ENCODE measurements at regions not wholly inside any gene's neighbourhood (a gene's known extent, or its start where the extent isn't known, plus 50 kb on each side); places are given as distances from the start of the nearest gene placed in this dataset.

GRCh38 chr4:38189445-38189844 is 229.2 kb downstream of the PTTG2 start:
- DNase-seq (ENCODE audit: low read depth in 1 of 2, low spot score in 1 of 2) = no peak

DNA sequence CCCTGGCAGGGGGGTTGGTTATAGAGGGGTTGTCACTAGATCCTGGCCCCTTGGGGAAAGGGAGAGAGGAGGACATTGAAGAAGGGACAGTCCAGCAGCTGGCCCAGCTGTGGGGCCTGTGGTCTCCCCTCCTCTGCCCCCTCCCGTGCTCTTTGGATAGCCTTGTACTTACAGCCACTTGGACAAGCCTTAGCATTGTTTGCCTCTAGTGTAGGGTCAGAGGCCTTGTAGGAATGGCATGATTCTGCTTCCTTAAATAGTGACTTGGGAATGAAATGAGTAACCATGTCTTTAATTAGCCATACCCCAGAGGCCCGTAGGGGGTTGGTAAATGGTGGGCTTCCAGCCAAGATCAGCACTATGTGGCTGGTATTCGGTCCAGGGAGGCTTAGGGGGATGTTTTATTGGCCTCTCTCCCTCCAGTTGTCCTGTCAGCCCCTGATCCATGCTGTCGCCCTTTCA is 230.6 kb downstream of the PTTG2 start:
- no peak for DNase-seq (ENCODE audit: low read depth in 1 of 2, low spot score in 1 of 2)

- DNase-seq (ENCODE audit: low read depth in 1 of 2, low spot score in 1 of 2) = no peak
Measured at GRCh38 chr4:38192516-38192915, 232.3 kb downstream of the PTTG2 start.

DNA sequence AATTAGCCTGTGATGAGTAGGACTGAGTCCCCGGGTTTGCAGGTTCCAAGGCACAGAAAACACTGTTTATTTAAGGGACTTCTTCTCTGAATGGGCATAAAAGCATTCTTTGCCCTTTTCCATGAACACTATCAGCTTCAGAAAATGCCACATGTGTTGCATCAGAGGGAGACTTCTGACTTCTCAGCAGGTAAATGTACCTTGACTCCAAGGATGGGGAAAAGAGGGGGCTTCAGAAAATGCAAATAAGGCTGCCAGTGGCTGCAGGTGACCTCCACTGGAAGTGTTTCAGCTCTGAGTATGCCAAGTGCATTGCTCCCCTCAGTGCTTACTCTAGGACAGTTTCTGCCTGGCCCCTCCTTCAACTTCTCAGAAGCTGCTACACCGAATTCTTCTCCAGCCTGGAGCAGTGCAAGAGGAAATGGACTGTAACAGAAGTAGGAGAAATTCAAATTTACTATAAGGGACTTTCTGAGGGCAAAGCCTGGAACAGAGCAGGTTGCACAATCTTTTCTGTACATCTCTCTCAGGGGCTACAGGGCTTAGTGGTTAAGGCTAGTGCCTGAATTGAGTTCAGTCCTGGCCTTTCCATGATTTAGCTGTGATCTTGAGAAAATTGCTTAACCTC is 233.2 kb downstream of the PTTG2 start:
- no peak for DNase-seq (ENCODE audit: low read depth in 1 of 2, low spot score in 1 of 2)

DNA sequence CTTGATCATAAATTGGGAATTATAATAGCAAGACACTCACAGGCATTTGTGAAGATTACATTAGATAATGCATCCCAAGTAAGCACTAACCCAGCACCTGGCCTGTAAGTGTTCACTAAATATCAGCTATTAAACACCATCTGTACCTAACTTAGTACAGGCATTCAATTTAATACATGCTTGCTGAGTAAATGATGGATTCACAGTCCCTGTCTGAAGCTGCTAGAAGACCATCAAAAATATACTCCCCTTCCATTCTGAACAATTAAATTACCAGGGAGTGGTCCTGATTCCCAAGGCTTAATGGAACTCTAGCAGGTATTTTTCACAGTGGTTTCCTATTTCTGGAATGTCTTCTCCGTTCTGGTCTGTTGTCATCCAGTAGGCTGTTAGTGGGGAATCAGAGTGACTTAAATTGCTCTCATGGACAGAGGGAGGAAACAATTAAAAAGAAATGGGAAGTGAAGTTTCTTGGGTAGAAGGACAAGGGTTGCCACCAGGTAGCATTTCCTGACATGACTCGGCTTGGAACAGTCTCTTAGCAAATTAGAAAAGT is 233.9 kb downstream of the PTTG2 start:
- DNase-seq (ENCODE audit: low read depth in 1 of 2, low spot score in 1 of 2) = no peak

GRCh38 chr4:38195486-38195885 is 235.3 kb downstream of the PTTG2 start:
- DNase-seq (ENCODE audit: low read depth in 1 of 2, low spot score in 1 of 2) = no peak

GRCh38 chr4:38195911-38196310 is 235.7 kb downstream of the PTTG2 start:
- no peak for DNase-seq (ENCODE audit: low read depth in 1 of 2, low spot score in 1 of 2)

- DNase-seq (ENCODE audit: low read depth in 1 of 2, low spot score in 1 of 2) = no peak
Measured at GRCh38 chr4:38202242-38202641, 242.0 kb downstream of the PTTG2 start.

GRCh38 chr4:38203609-38204008 is 243.4 kb downstream of the PTTG2 start:
- no peak for DNase-seq (ENCODE audit: low read depth in 1 of 2, low spot score in 1 of 2)

DNA sequence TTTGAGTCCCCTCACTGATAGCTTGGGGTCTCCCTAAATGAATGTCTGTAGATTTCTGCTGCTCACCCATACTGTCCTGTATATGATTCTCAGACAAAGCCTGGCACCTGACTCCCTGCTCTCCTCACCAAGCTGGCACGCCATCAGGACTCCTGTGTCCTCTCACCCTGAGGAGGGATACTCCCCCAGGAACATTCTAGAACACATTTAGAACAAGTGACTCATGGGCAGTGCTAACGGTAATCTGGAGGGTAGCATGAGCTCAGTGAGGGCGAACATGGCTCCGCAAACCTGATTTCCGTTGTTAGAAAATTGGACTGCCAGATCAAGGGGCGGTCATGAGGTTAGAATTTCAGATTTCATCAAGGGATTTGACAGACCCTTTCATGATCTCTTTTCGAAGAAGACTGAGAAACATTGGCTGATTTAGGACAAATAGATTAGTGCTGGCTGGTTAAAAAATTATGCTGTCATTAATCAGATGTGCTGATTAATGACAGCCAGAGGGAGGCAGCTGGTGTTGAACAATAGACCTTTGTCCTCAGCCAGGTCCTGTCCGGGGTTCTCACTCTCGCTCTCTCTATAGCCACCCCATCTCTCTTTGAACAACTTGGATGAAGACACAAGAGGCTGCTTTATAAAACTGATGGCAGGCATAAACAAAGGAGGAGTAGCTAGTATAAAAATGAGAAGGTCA is 244.3 kb downstream of the PTTG2 start:
- no peak for DNase-seq (ENCODE audit: low read depth in 1 of 2, low spot score in 1 of 2)

DNA sequence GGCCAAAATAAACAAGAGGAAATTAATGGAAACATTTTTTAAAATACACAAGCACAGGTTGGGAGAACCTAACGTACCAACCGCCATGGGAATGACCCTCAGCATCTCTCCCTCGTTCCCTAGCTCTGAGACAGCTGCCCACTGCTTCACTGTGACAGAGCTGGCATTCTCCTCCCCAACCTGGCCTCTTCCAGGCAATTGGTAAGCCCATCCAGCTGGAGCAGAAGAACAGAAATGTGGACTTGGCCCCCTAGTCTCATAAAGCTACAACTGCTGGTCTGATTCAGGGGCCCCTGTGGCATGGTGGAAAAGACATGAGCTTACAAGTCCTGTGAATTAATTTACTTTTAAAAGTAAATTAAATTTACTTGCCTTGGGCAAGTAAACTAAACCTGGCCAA is 245.1 kb downstream of the PTTG2 start:
- no peak for DNase-seq (ENCODE audit: low read depth in 1 of 2, low spot score in 1 of 2)

- DNase-seq (ENCODE audit: low read depth in 1 of 2, low spot score in 1 of 2) = no peak
Measured at GRCh38 chr4:38207110-38207457, 246.9 kb downstream of the PTTG2 start.

DNA sequence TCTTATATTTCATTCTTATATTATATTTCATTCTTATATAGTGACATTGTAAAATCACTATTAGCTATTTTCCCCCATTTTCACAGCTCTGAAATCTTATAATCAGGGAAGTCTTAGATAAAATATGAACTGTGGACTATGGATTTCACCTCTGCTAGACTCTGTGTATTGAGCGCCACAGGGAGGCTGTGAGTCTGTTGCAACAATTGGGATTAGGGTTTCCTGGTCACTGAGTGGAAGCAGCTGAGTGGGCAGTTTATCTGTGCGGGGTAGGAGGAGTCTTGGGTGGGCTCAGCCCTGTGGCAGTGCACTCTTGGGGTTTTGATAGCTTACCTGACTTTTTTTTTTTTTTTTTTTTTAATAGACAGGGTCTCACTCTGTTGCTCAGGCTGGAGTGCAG is 249.5 kb downstream of the PTTG2 start:
- no peak for DNase-seq (ENCODE audit: low read depth in 1 of 2, low spot score in 1 of 2)

DNA sequence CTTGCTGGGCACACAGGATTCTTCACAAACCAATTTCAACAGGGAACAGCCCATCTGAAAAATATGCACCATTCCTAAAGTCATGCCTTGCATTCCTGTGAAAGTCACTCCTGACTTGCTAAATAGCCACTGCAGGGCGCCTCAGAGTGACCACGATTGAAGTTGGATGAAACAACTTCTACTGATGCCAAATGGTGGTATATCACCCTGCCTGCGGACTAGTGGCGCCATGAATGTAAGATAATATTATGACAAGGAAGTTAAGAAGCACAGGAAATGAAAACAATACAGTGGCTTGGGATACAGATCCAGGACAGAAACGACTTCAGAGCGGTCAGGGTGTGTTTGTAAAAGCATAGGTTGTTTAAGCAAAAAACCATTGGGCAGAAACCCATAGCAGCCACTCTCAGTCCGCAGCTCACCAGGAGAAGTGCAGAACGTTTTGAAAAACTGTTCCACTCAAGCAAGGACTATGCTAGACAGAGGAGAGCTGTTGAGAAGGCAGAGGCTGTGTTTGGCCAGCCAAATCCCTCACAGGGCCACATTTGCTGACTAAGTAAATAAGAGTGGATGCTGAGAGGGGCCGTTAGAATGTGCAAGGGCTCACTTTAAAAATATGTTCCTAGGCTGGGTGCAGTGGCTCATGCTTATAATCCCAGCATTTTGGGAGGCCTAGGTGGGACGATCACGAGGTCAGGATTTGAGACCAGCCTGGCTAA is 250.4 kb downstream of the PTTG2 start:
- no peak for DNase-seq (ENCODE audit: low read depth in 1 of 2, low spot score in 1 of 2)

GRCh38 chr4:38211885-38212284 is 251.7 kb downstream of the PTTG2 start:
- no peak for DNase-seq (ENCODE audit: low read depth in 1 of 2, low spot score in 1 of 2)

DNA sequence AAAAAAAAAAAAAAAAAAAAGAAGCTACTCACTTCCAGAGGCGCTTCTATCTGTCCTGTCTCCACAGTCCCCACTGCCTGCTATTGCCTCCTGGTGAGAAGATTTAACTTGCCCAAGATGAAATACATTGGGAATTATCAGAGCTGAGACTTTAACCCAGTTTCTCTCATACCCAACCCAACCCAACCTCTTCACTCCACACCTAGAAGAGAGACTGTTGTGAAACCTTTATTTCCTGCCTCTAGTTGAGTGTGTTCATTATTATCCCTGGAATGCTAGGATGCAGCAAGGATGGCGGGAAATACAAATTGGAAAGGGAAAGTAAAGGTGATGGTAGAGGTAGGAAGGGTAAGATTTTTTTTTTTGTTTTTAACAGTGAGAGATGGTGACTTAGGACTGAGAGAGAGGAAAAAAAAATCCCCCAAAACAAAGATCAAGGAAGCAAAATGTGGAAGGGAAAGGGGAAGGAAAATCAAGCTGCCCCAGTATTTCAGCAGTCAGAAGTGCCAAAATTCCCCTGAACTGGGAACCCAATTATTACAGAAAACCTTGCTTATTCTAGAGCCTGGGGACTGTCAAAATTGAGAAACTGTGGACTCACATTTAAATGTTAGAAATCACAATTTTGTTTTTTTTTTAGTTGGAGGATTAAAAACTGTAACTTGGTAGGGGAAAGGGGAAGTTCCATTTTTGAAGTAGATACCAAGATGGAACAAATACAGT is 253.0 kb downstream of the PTTG2 start:
- no peak for DNase-seq (ENCODE audit: low read depth in 1 of 2, low spot score in 1 of 2)

GRCh38 chr4:38222892-38223291 is 262.7 kb downstream of the PTTG2 start:
- no peak for DNase-seq (ENCODE audit: low read depth in 1 of 2, low spot score in 1 of 2)

DNA sequence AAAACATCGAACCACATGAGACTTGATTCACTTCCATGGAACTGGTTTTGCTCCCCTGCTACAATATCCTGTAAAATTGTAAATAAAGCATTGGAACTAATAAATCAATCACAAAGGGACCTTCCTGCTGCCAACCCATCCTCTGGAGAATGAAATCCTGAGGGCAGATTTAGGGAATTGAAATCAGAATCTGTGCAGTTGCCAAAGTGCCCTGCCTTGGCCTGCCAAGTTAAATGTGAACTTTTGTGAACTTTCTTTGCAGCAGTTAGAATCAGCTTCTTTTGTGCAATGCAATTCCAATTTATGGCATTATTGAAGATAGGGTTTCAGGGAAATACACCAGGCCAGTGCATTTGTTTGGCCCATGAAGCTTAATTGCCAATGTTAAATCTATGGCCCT is 263.1 kb downstream of the PTTG2 start:
- DNase-seq (ENCODE audit: low read depth in 1 of 2, low spot score in 1 of 2) = no peak

DNA sequence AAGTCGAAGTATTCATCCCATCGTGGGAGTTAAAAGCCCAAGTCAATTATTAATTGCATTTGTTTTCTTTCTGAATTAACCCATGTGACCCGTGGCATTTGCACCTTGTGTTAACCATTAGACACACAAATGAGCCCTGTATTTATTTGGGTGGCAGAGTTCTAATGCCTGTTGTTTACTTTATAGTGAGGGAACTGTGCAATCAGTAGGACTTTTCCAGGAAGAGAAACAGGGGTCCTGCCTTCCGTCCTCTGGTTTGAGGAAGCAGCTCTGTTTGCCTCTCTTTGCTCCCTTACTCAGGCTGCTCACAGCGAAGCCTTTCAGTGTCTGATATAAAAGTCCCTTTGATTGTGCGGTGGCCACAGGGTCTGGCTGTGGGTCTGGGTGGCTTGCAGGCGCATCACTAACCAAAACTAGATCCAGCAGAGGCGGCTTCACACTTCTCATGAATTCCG is 263.6 kb downstream of the PTTG2 start:
- no peak for DNase-seq (ENCODE audit: low read depth in 1 of 2, low spot score in 1 of 2)

DNA sequence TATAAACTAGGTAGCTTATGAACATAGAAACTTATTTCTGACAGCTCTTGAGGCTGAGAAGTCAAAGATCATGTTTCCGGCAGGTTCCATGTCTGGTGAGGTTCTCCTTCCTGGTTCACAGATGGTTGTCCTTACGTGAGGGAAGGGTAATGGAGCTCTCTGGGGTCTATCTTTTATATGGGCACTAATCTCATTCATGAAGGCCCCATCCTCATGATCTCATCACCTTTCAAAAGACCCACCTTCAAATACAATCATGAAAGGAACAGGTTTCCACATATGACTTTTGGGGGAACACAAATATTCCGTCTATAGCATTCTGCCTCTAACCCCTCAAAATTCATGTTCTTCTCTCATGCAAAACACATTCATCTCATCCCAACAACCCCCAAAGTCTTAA is 264.7 kb downstream of the PTTG2 start:
- no peak for DNase-seq (ENCODE audit: low read depth in 1 of 2, low spot score in 1 of 2)

GRCh38 chr4:38226170-38226569 is 266.0 kb downstream of the PTTG2 start:
- no peak for DNase-seq (ENCODE audit: low read depth in 1 of 2, low spot score in 1 of 2)
